ENCODE measurements at regions not wholly inside any gene's neighbourhood (a gene's known extent, or its start where the extent isn't known, plus 50 kb on each side); places are given as distances from the start of the nearest gene placed in this dataset.

DNA sequence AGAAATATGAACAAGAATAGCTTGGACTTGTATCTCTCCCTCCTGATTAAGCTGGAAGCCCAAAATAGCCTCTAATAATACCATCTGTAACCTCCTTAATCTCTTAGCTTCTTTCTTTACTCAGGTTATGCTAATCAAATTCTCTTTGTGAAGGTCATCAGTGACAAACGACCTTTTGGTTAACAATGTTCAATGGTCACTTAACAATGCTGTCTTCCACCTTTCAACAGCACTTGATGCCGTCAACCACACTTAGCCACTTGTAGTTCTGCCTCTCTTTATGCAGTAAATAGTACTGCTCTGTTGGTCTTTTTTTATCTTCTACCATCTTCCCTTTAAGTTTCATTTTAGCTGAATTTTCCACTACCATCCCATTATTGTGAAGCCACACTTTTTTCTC lies 476.6 kb upstream of the TGFBR2 start:
- H3K27ac ChIP-seq = no peak overlapping the region
- TF ChIP-seq, protein P1, sequence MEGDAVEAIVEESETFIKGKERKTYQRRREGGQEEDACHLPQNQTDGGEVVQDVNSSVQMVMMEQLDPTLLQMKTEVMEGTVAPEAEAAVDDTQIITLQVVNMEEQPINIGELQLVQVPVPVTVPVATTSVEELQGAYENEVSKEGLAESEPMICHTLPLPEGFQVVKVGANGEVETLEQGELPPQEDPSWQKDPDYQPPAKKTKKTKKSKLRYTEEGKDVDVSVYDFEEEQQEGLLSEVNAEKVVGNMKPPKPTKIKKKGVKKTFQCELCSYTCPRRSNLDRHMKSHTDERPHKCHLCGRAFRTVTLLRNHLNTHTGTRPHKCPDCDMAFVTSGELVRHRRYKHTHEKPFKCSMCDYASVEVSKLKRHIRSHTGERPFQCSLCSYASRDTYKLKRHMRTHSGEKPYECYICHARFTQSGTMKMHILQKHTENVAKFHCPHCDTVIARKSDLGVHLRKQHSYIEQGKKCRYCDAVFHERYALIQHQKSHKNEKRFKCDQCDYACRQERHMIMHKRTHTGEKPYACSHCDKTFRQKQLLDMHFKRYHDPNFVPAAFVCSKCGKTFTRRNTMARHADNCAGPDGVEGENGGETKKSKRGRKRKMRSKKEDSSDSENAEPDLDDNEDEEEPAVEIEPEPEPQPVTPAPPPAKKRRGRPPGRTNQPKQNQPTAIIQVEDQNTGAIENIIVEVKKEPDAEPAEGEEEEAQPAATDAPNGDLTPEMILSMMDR (conservative IDR thresholded peaks at IDR 0.05) = no peak
- TF ChIP-seq ZFX (IDR thresholded peaks at IDR 0.05) = no peak

DNA sequence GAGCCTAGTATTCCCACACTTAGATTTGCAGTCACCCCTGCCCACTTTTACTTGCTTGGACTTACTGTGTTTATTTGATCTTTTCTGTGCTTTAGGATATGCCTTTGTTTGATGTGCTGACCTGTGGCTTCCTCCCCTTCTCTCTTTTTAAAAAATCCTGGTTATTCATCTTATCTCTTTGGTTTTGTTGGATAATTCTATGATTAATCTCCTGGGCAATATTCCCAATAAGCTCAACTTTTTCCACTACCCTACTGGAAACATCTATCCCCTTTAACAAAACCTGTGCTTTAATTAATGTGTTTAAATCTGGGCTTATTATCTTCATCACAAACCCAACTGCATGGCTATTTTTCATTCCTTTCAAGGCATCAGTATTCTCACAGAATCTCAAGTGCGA lies 476.0 kb upstream of the TGFBR2 start:
- no peak overlapping the region for H3K27ac ChIP-seq
- no peak for TF ChIP-seq ZFX (IDR thresholded peaks at IDR 0.05)
- TF ChIP-seq, protein P1 (conservative IDR thresholded peaks at IDR 0.05) = no peak

DNA sequence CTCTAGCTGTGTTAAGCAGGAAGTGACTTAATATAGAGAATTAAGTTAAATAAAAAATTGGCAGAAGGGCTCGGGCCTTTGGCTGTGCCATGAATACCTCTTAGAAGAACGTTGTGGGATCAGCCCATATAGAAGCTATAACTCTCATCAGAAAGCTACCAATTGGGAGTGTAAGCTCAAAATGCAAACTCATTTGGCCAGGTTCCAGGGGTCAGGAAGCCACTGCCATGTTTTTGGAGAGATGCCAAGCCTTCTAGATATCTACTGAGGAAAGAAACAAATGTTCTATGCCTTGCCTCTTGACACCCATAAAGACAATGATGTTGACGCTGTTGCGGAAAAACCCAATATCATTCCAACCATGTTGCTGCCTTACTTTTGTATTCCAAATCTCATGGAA lies 475.2 kb upstream of the TGFBR2 start:
- H3K27ac ChIP-seq = no peak overlapping the region
- TF ChIP-seq ZFX (IDR thresholded peaks at IDR 0.05) = no peak
- TF ChIP-seq, protein P1 (conservative IDR thresholded peaks at IDR 0.05) = no peak

DNA sequence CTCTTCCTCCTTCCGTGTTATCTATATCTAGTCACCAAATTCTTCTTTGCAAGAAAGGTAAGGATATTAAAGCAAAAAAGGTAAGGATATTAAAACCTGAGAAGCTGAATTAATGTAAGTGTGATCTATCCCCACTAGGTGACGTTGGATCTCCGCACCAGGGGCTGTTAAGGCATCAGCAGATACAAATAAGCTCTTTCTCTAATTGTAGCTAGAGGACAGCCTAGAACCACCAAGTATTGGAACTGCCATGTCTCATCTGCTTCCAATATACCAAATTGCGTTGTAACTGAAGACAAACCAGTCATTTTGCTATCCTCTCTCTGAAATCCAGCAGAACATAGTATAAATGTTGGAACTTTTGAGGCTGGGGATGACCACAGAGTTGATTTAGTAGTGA lies 471.2 kb upstream of the TGFBR2 start:
- no peak for TF ChIP-seq ZFX (IDR thresholded peaks at IDR 0.05)
- TF ChIP-seq, protein P1 (conservative IDR thresholded peaks at IDR 0.05) = peak; percentile 34
- H3K27ac ChIP-seq = no peak overlapping the region

DNA sequence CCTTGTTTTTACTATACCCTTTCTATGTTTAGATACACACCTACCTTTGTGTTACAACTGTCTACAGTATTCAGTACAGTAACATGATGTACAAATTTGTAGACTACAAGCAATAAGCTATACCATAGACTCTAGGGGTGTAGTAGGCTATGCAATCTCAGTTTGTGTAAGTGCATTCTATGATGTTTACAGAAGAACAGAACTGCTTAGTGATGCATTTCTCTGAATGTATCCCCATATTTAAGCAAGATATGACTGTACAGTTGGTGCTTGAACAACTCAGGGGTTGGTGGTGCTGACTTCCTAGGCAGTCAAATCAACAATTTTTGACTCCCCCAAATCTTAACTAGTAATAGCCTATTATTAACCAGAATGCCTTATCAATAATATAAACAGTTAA lies 467.1 kb upstream of the TGFBR2 start:
- H3K27ac ChIP-seq = no peak overlapping the region

DNA sequence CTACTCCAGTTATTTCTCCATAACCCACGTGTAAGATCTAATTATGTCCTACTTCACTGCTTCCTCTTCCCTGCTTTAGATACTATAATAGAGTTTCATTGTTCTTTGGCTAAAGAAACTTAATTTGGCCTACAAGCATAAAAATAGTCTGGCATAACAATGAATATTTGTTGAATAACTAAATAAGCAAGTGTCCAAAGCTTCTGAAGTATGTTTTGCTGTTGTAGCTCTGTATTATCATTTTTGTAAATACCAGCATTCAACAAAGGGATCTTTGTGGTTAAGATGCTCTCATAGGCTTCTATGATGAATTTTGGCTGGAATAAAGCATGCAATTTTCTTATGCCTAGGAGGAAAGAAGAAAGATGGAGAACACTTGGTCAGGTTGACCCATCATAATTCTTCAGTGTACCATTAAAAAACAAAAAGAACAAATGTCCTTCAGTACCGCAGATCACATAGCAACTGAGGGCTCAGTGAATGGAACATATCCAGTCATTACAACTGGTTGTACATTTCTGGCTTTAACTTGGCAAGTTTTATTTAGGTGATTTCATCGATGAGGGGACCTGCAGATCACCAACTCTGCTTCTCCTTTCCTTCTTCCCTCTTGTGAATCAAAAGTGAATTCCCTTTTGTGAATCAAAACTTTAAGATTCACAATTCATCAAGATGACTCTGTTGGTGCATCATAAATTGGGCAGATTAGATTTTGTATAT lies 465.9 kb upstream of the TGFBR2 start:
- TF ChIP-seq ZFX (IDR thresholded peaks at IDR 0.05) = no peak
- TF ChIP-seq, protein P1 (conservative IDR thresholded peaks at IDR 0.05) = no peak
- no peak overlapping the region for H3K27ac ChIP-seq

More for the DNA sequence above, 467.1 kb upstream of the TGFBR2 start:
- TF ChIP-seq, protein P1 (conservative IDR thresholded peaks at IDR 0.05) = no peak
- no peak for TF ChIP-seq ZFX (IDR thresholded peaks at IDR 0.05)

DNA sequence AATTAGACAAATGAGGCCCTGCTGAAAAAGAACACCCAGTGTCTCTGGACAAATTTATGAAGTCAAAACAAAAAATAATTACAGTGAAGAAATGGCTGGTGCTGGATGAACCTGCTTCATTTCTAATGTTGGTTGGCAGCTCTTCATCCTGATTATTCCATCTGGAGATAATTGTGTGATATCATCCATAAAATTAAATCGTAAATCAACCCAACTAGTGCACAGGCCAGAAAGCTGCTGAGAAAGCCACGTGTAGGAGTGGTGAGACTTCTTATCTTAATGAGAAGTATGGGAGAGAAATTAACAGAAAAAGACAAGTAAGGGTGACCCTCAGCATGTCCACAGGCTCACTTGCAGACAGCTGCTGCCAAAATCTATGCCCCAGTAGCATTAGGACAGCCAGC lies 465.2 kb upstream of the TGFBR2 start:
- H3K27ac ChIP-seq = no peak overlapping the region
- TF ChIP-seq, protein P1 (conservative IDR thresholded peaks at IDR 0.05) = no peak
- TF ChIP-seq ZFX (IDR thresholded peaks at IDR 0.05) = no peak
